ENCODE measurements at regions not wholly inside any gene's neighbourhood (a gene's known extent, or its start where the extent isn't known, plus 50 kb on each side); places are given as distances from the start of the nearest gene placed in this dataset.

- no peak for TF ChIP-seq CHD7 (IDR thresholded peaks at IDR 0.05; ENCODE audit: insufficient replicate concordance, low read length)
- TF ChIP-seq FOSL1 (IDR thresholded peaks at IDR 0.05; ENCODE audit: insufficient read depth, low read depth, low read length) = no peak
- TF ChIP-seq BACH1 (IDR thresholded peaks at IDR 0.05; ENCODE audit: low read length) = no peak
- TF ChIP-seq JUND (IDR thresholded peaks at IDR 0.05; ENCODE audit: low read length) = no peak
- no peak for TF ChIP-seq SP1 (IDR thresholded peaks at IDR 0.05; ENCODE audit: low read depth, low read length)
- no peak for TF ChIP-seq CHD1 (IDR thresholded peaks at IDR 0.05; ENCODE audit: low read depth, low read length)
- TF ChIP-seq CTCF (IDR thresholded peaks at IDR 0.05; ENCODE audit: control extremely low read depth in 1 of 3, insufficient read depth in 1 of 3, low read depth in 1 of 3, low read length in 3 of 3) = no peak
- TF ChIP-seq RFX5 (IDR thresholded peaks at IDR 0.05; ENCODE audit: borderline replicate concordance, low read depth, low read length) = no peak
- no peak for TF ChIP-seq YY1 (IDR thresholded peaks at IDR 0.05; ENCODE audit: low read depth, low read length)
- TF ChIP-seq RBBP5 (IDR thresholded peaks at IDR 0.05; ENCODE audit: borderline replicate concordance, low read depth, low read length) = no peak
- no peak for TF ChIP-seq CBX5 (IDR thresholded peaks at IDR 0.05; ENCODE audit: low read depth, low read length)
Observed at GRCh38 chr9:79977074-79977435, 405.3 kb downstream of the TLE4 start (continued).
